ENCODE measurements at regions not wholly inside any gene's neighbourhood (a gene's known extent, or its start where the extent isn't known, plus 50 kb on each side); places are given as distances from the start of the nearest gene placed in this dataset.
A peak's percentile ranks its signal among the peaks of the same experiment; 100 is the strongest.

DNA sequence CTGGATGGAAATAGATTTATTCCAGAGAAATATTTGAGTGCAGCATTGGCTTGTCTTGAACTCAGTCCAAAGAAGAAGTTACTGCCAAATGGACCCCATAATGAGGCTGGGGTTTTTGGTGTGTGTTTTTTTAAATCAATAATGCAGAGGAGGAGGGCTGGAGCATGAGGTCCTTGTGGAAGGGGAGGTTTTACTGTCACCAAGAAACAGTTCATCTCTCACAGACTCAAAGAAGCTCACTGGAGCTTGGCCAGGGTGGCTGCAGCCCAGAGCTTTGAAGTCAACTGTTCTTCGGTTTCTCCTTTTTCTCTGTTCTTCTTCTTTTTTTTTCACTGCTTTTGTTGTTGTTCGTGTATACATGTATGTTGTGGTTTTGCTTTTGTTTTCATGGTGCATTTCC is 377.7 kb downstream of the FBXW7 start:
- no peak for DNase-seq
- Histone ChIP-seq H3K27ac (no peak overlapping the region), H3K36me3 (no peaks in the 10 kb centered on the region), H3K4me1 (peaks cover 7 to 42% (median 13%) of the 10 kb centered on the region in 12 donors), H3K9me3 (no peaks in the 10 kb centered on the region), H3K4me3 (no peak overlapping the region), H3K27me3 (no peaks in the 10 kb centered on the region)
- intact Hi-C loops (cut with DNase I) = no loop called here
- no peak for TF ChIP-seq POLR2A (IDR thresholded peaks at IDR 0.05)
- no peak for TF ChIP-seq CTCF (IDR thresholded peaks at IDR 0.05)
- ATAC-seq = no peak
- WGBS, 4 donors = 56 to 71% (median 62%) methylated on average over 2 of the region's 2 CpGs

GRCh38 chr4:152157629-152158028 is 378.3 kb downstream of the FBXW7 start:
- Histone ChIP-seq H3K27me3 (no peaks in the 10 kb centered on the region), H3K27ac (no peak overlapping the region), H3K9me3 (no peaks in the 10 kb centered on the region), H3K4me1 (peaks cover 7 to 38% (median 11%) of the 10 kb centered on the region in 12 donors), H3K36me3 (no peaks in the 10 kb centered on the region), H3K4me3 (no peak overlapping the region)
- TF ChIP-seq CTCF (IDR thresholded peaks at IDR 0.05) = no peak
- TF ChIP-seq POLR2A (IDR thresholded peaks at IDR 0.05) = no peak
- ATAC-seq = no peak
- 88 to 90% (median 89%) methylated on average over 5 of the region's 5 CpGs for WGBS, 4 donors
- DNase-seq = no peak
- intact Hi-C loops (cut with DNase I) = no loop called here

- no peaks in the 10 kb centered on the region for H3K36me3 ChIP-seq
- TF ChIP-seq POLR2A (IDR thresholded peaks at IDR 0.05) (no peak), CTCF (IDR thresholded peaks at IDR 0.05) (no peak)
- intact Hi-C loops (cut with DNase I) = no loop called here
- no peak overlapping the region for H3K4me3 ChIP-seq
- no peaks in the 10 kb centered on the region for H3K27me3 ChIP-seq
- peaks cover 0 to 26% (median 3%) of the 10 kb centered on the region in 12 donors for H3K4me1 ChIP-seq
- no peaks in the 10 kb centered on the region for H3K9me3 ChIP-seq
- DNase-seq = peak; percentile 27 to 73 (median 47)
- 35 to 49% (median 41%) methylated on average over 6 of the region's 6 CpGs for WGBS, 4 donors
- peak overlapping the region in 2 of 12 donors; percentile 26 to 29 for H3K27ac ChIP-seq
- ATAC-seq = peak; percentile 71 to 82 (median 72)
These were observed 379.4 kb downstream of the FBXW7 start for GRCh38 chr4:152156442-152156841.

GRCh38 chr4:152155070-152155469 is 380.8 kb downstream of the FBXW7 start:
- DNase-seq (no peak), ATAC-seq (no peak)
- Histone ChIP-seq H3K27ac (no peak overlapping the region), H3K9me3 (no peaks in the 10 kb centered on the region), H3K36me3 (no peaks in the 10 kb centered on the region), H3K27me3 (no peaks in the 10 kb centered on the region), H3K4me1 (peaks cover 0 to 18% (median 2%) of the 10 kb centered on the region in 12 donors), H3K4me3 (no peak overlapping the region)
- TF ChIP-seq CTCF (IDR thresholded peaks at IDR 0.05) (no peak), POLR2A (IDR thresholded peaks at IDR 0.05) (no peak)
- intact Hi-C loops (cut with DNase I) = no loop called here
- 78 to 89% (median 82%) methylated on average over 3 of the region's 3 CpGs for WGBS, 4 donors
